ENCODE measurements at regions not wholly inside any gene's neighbourhood (a gene's known extent, or its start where the extent isn't known, plus 50 kb on each side); places are given as distances from the start of the nearest gene placed in this dataset.
A peak's percentile ranks its signal among the peaks of the same experiment; 100 is the strongest.

DNA sequence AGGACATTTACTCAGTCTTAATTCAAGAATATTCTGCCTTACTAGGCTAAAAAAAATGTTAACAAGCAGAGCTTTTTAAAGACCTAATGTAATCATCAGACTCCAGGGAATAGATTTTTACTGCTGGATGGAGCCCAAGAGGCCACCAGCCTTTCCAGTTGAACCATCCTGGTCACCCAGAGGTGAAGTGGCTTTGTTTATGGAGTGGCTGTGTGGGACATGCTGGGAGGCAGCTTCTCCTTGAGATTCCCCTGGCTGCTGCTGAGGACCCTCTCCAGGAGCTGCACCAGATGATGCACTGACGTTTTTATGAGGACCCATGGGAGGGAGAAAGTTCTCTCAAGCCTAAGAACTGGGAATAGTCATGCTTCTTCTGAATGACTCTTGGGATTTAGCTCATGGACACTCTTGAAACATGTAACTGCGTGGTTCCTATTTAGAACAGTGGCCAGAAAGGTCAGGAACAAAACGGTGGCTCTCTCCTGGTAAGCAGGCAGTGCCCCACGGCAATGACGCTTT, 205.9 kb upstream of the MIR17HG start:
- no peak for DNase-seq

DNA sequence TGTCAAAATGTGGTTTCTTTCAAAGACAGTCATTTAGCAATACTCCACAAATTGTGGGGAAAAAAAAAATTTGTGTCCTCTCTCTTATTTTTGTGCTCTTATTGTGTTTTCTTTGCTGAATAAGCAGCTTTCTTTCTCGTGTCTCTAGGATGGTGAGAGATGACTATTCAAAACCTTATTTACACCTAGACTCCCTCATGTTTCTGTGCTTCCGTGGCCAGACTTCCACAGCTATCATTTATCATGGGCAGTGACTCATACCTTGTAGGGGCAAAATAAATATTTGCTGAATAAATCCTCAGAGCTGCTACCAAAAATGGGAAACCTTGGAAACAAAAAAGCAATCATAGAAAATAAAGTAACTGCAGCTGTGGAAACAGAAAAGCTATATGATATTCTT, 204.9 kb upstream of the MIR17HG start:
- no peak for DNase-seq

- no peak for DNase-seq
Measured at GRCh38 chr13:91144054-91144453, 203.4 kb upstream of the MIR17HG start.

- DNase-seq = no peak
Measured at GRCh38 chr13:91144486-91144885, 203.0 kb upstream of the MIR17HG start.

DNA sequence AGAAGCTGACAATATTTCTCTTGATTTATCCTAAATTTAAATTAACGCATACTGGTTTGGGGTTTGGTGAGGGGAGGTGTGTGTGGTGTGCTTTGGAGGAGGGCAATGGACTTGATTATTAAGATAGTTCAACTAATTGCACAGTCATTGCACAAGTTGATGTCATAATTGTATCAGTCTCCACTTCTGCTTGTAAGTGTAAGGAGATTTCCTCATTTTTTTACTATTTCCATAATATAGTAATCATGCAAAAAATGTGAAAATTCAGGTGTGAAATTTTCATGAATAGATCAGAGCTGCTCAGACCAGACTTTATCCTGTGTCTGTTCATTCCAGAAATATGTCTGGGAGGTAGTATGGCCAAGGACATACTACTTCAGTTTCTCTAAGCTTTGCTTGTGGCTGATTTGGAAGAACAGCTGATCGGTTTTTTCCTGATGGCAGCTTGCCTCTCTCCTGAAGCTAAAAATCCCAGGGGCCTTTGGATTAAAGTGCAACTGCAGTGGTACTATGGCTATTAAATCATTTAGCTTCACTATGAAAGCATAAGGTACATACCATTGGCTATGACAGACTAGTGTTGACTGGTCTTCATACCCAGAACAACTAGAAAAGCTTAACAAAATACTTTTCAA, 201.8 kb upstream of the MIR17HG start:
- DNase-seq = no peak

DNA sequence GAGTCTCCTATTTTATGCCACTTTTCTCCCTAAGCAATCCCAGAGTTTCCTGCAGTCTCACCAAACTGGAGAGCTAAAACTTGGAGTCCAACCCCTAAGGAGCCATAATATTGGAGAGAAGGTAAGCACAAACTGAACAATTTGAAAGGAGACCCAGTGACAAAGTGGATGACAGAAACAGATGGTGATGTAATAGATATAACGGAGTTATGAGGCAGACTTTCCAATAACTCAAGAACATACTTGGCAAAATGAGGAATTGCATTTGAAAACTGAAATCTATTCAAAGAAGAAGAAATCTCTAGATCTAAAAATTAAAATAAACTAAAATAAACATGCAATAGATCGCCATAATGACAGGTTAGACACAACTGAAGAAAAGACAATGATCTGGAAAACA, 200.9 kb upstream of the MIR17HG start:
- no peak for DNase-seq

- DNase-seq = no peak
Measured at GRCh38 chr13:91148098-91148497, 199.4 kb upstream of the MIR17HG start.

- no peak for DNase-seq
Measured at GRCh38 chr13:91151921-91152320, 195.6 kb upstream of the MIR17HG start.

- no peak for DNase-seq
Measured at GRCh38 chr13:91153372-91153771, 194.1 kb upstream of the MIR17HG start.

GRCh38 chr13:91154558-91155353, 192.7 kb upstream of the MIR17HG start:
- peak; percentile 3 for DNase-seq

GRCh38 chr13:91155512-91156114, 191.9 kb upstream of the MIR17HG start:
- DNase-seq = no peak

DNA sequence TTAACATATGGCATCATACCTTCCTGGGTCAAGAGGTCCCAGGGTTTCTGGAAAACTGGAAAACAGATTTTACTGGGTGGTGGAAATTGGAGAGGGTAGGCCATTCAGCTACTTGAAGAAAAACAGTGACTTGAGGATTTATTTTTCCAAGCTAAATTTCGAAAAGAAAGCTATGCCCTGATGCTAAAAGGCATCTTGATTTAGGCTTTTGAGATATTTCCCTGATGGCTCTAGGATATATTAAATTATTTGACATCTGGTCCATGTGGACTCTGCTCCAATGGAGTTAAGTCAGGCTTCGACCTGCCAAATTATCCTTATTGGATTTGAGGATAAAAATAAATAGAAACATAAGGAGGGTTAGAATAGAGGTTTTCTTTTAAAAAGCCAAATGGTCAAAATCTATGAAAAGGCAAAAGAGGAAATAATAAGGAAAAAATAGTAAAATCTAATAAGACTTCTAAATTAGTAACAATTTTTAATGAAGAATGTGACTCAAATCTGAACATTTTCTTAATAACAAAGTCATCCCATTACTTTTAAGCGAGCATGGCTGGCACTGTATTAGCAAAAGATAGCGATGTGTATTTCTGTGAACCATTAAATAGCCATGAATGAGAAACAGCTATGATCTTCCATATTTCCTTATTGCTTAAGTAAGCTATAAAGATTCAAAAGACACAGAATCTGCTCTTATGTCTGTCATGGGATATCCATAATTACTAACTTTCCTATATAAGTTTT, 190.0 kb upstream of the MIR17HG start:
- no peak for DNase-seq

- DNase-seq = no peak
Measured at GRCh38 chr13:91158017-91158395, 189.5 kb upstream of the MIR17HG start.

- no peak for DNase-seq
Measured at GRCh38 chr13:91162180-91162579, 185.3 kb upstream of the MIR17HG start.

- no peak for DNase-seq
Measured at GRCh38 chr13:91162589-91162988, 184.9 kb upstream of the MIR17HG start.

GRCh38 chr13:91165758-91166157, 181.7 kb upstream of the MIR17HG start:
- no peak for DNase-seq

DNA sequence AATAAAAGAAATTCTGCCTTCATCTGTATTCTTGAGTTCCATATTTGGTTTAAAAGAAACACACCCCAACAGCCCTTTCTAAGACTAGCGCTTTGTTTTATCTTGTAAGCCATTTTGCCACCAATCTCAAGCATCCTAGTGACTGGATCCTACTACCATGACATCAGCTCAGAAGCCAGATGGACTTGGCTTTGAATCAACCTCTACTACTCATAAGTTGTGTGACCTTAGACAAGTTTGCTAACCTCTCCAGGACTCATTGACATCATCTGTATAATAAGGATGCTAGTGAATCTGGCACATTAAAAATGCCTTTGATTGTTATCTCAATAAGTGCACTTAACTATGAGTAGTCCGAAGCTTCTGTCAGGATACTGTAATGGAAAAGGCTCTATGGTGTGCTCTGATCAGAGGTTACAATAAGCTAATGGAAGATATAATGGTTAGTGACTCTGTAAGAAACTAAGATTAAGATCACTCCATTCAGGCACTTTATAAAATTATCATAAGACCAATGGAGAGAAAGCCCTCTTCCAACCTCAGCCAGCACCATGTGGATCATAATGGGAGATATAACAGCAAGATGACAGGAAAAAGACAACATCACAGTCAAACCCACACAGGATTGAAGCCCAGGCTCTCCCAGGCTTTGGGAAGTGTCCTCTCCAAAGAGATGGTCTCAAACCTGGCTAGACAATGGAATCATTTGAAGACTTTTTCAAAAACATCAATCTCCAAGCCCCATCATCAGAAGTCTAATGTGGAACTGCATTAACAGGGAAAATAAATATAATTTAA, 180.6 kb upstream of the MIR17HG start:
- DNase-seq = no peak

DNA sequence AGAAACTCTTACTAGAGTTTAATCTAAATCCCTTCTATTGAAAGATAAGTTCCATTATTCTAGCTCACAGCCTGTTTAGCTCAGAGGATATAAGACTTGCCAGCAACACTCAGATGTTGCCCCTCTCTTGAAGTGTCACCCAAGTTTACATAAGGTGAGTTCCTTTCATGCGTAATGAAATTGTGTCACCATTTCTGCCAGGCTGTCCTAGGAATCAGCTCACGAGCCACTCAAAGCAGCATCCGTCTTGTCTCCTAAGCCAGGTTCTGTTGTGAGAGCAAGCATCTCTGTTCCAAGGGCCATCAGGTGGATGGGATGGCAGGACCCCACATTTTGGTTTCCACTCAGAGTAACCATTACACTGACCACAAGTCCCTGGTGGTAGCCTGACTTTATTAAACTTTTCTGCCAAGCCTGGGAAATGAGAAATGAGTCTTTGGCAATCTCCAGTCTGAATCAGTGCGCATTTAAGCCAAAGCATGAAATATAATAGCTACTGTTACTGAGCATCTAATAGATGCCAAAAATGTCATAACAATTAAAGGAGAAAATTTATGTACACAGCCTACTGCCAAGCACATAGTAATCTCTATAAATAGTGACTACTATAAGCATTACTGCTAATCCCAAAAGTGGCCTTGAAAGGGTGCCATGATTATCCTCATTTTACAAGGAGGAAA, 179.6 kb upstream of the MIR17HG start:
- no peak for DNase-seq

GRCh38 chr13:91168386-91168711, 179.1 kb upstream of the MIR17HG start:
- DNase-seq = no peak

- no peak for DNase-seq
Measured at GRCh38 chr13:91169321-91170050, 178.0 kb upstream of the MIR17HG start.

DNA sequence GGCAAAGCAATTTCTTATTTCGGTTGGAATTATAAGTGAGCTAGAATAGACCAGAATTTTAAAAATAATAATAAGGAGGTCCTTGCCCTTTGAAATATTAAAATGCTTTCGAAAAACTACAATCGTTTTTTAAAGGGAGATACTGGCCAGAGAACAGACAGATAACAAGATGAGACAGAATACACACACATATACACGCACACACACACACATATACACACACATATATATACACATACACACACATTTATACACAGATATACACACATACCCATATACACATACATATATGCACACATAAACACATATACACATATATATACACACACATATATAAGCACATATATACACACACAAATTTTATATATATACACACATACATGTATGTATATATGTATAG, 175.3 kb upstream of the MIR17HG start:
- DNase-seq = no peak

All from CD4-positive, alpha-beta T cell treated with Interleukin-21 for 1 hour (primary cell).